CD14-positive monocyte (primary cell): ENCODE measurements at regions not wholly inside any gene's neighbourhood (a gene's known extent, or its start where the extent isn't known, plus 50 kb on each side); places are given as distances from the start of the nearest gene placed in this dataset.

Experiments used
- DNase-seq, 3 donors: peaks; one replicate each; pipeline ENCODE4 v3.0.0-alpha.2; 2011 to 2022
- H2AFZ ChIP-seq: 2 replicates; pipeline ENCODE4 v1.6.0; 2012; ENCODE audit warnings: mild to moderate bottlenecking, low read depth, low read length, inconsistent platforms; ENCODE audit not compliant: insufficient read depth, poor library complexity, severe bottlenecking
- H3K27ac ChIP-seq, 2 donors: 1 replicate in 1 of 2; 2 replicates in 1 of 2; pipeline ENCODE4 v1.5.1; 2012 to 2013; ENCODE audit warnings: low read length in 2 of 2, control low read depth in 1 of 2, inconsistent platforms in 1 of 2, low read depth in 1 of 2, mild to moderate bottlenecking in 1 of 2
- H3K27me3 ChIP-seq, 2 donors: one replicate each; pipeline versions ENCODE4 v1.6.0 to v1.6.1; 2011 to 2013; ENCODE audit warnings: low read length in 2 of 2; ENCODE audit not compliant: control insufficient read depth in 2 of 2, insufficient read depth in 2 of 2
- H3K36me3 ChIP-seq, 2 donors: replicated peaks in 1 of 2; 1 replicate in 1 of 2; 2 replicates in 1 of 2; pipeline versions ENCODE4 v1.5.1 to v1.6.1; 2012 to 2013; ENCODE audit warnings: low read length in 2 of 2, control low read depth in 1 of 2, inconsistent platforms in 1 of 2, mild to moderate bottlenecking in 1 of 2; ENCODE audit not compliant: insufficient read depth in 2 of 2, control insufficient read depth in 1 of 2
- H3K4me1 ChIP-seq, 2 donors: 1 replicate in 1 of 2; 2 replicates in 1 of 2; pipeline versions ENCODE4 v1.5.1 to v1.6.1; 2012 to 2013; ENCODE audit warnings: low read length in 2 of 2, control low read depth in 1 of 2, inconsistent platforms in 1 of 2, mild to moderate bottlenecking in 1 of 2, moderate library complexity in 1 of 2; ENCODE audit not compliant: insufficient read depth in 2 of 2, control insufficient read depth in 1 of 2
- H3K4me2 ChIP-seq: replicated peaks from 2 replicates; pipeline ENCODE3; 2012; ENCODE audit warnings: low read length, moderate library complexity, mild to moderate bottlenecking; ENCODE audit not compliant: poor library complexity, severe bottlenecking; ENCODE audit errors: extremely low read depth
- H3K4me3 ChIP-seq, 3 experiments: fragments of 200-600 bp in 1 of 3; sonication (generic) in 1 of 3; replicated peaks in 1 of 3; 1 replicate in 2 of 3; 2 replicates in 1 of 3; pipeline ENCODE4 v1.5.1; 2011 to 2013; ENCODE audit warnings: low read length in 3 of 3, mild to moderate bottlenecking in 3 of 3, control low read depth in 2 of 3, low read depth in 2 of 3, inconsistent platforms in 1 of 3, moderate library complexity in 1 of 3
- H3K79me2 ChIP-seq: 2 replicates; pipeline ENCODE4 v1.6.0; 2012; ENCODE audit warnings: mild to moderate bottlenecking, control low read depth, inconsistent platforms, low read length, moderate library complexity; ENCODE audit not compliant: insufficient read depth
- H3K9ac ChIP-seq: 2 replicates; pipeline ENCODE4 v1.6.0; 2017; ENCODE audit warnings: low read length, mild to moderate bottlenecking; ENCODE audit not compliant: insufficient read depth, poor library complexity, severe bottlenecking
- H3K9me3 ChIP-seq, 2 donors: replicated peaks in 1 of 2; 1 replicate in 1 of 2; 2 replicates in 1 of 2; pipeline versions ENCODE4 v1.5.1 to v1.6.1; 2012 to 2013; ENCODE audit warnings: low read length in 2 of 2, control low read depth in 1 of 2; ENCODE audit not compliant: control insufficient read depth in 1 of 2, insufficient read depth in 1 of 2
- H4K20me1 ChIP-seq: 2 replicates; pipeline ENCODE4 v1.6.0; 2012; ENCODE audit warnings: mild to moderate bottlenecking, low read length, control low read depth, moderate library complexity; ENCODE audit not compliant: insufficient read depth
- H3K27ac Mint-ChIP-seq, 7 donors: one replicate each; pipeline ENCODE4 v1.8.0; 2020; ENCODE audit warnings: mild to moderate bottlenecking in 7 of 7, mixed read lengths in 7 of 7, moderate library complexity in 6 of 7, inconsistent platforms in 2 of 7
- H3K27me3 Mint-ChIP-seq, 3 donors: one replicate each; pipeline ENCODE4 v1.8.0; 2021 to 2022; ENCODE audit warnings: low read depth in 3 of 3, mild to moderate bottlenecking in 3 of 3, mixed read lengths in 3 of 3, moderate library complexity in 3 of 3, inconsistent platforms in 1 of 3
- H3K36me3 Mint-ChIP-seq, 2 donors: one replicate each; pipeline ENCODE4 v1.8.0; 2020; ENCODE audit warnings: mixed read lengths in 2 of 2, inconsistent platforms in 1 of 2, mild to moderate bottlenecking in 1 of 2
- H3K4me1 Mint-ChIP-seq: one replicate; pipeline ENCODE4 v1.8.0; 2020; ENCODE audit warnings: mild to moderate bottlenecking, mixed read lengths
- H3K4me3 Mint-ChIP-seq, 2 donors: one replicate each; pipeline ENCODE4 v1.8.0; 2020; ENCODE audit warnings: mild to moderate bottlenecking in 2 of 2, mixed read lengths in 2 of 2, moderate library complexity in 1 of 2
- H3K9me3 Mint-ChIP-seq, 7 donors: one replicate each; pipeline ENCODE4 v1.8.0; 2020 to 2022; ENCODE audit warnings: mixed read lengths in 7 of 7, mild to moderate bottlenecking in 6 of 7, moderate library complexity in 6 of 7, inconsistent platforms in 2 of 7
- CTCF ChIP-seq: fragments of 200-600 bp; IDR thresholded peaks from one replicate; pipeline ENCODE4 v1.8.0; 2022; ENCODE audit warnings: antibody characterized with exemption, mild to moderate bottlenecking
- WGBS: methylation state at CpG from one replicate; pipeline ENCODE4 v1.1.5; 2013; ENCODE audit warnings: missing lambda C conversion rate; ENCODE audit not compliant: insufficient coverage; 5-methylcytosine and 5-hydroxymethylcytosine counted together
- intact Hi-C, 2 donors: fragments of 100-400 bp; cut with micrococcal nuclease; formaldehyde crosslinking; loops; one replicate each; pipeline versions ENCODE4 v1.15.0 to v1.15.1; 2023

- H3K27me3 Mint-ChIP-seq, result peaks cover 0 to 3% (median 0%) of the 10 kb centered on the region in 3 donors
- no peaks in the 10 kb centered on the region for H3K4me1 Mint-ChIP-seq
- Histone ChIP-seq H3K79me2 (no peaks in the 10 kb centered on the region), H3K9ac (no peak overlapping the region), H3K4me2 (no peak overlapping the region), H3K27me3 (no peaks in the 10 kb centered on the region), H2AFZ (no peak overlapping the region), H3K27ac (no peak overlapping the region), H3K4me1 (no peaks in the 10 kb centered on the region), H3K9me3 (no peaks in the 10 kb centered on the region), H4K20me1 (no peaks in the 10 kb centered on the region), H3K4me3 (no peak overlapping the region), H3K36me3 (no peaks in the 10 kb centered on the region)
- H3K9me3 Mint-ChIP-seq, result peaks cover 0 to 7% (median 4%) of the 10 kb centered on the region in 7 donors
- H3K4me3 Mint-ChIP-seq, result no peak overlapping the region
- no peak overlapping the region for H3K27ac Mint-ChIP-seq
- WGBS, result 80% methylated on average over 4 of the region's 4 CpGs
- no peak for TF ChIP-seq CTCF
- no peaks in the 10 kb centered on the region for H3K36me3 Mint-ChIP-seq
- no peak for DNase-seq
- intact Hi-C loops, result no loop called here
Observed at GRCh38 chr2:219857751-219858150, 230.3 kb downstream of the SLC4A3 start.

- Mint-ChIP-seq H3K4me1 (no peaks in the 10 kb centered on the region), H3K4me3 (no peak overlapping the region), H3K9me3 (peaks cover 0 to 7% (median 1%) of the 10 kb centered on the region in 7 donors), H3K36me3 (no peaks in the 10 kb centered on the region), H3K27me3 (peaks cover 0 to 3% (median 0%) of the 10 kb centered on the region in 3 donors), H3K27ac (no peak overlapping the region)
- no peaks in the 10 kb centered on the region for H3K36me3 ChIP-seq
- H3K4me1 ChIP-seq, result no peaks in the 10 kb centered on the region
- intact Hi-C loops, result no loop called here
- H3K79me2 ChIP-seq, result no peaks in the 10 kb centered on the region
- no peak overlapping the region for H2AFZ ChIP-seq
- WGBS, result 87% methylated on average over 3 of the region's 3 CpGs
- no peak for DNase-seq
- TF ChIP-seq CTCF, result no peak
- H3K4me2 ChIP-seq, result no peak overlapping the region
- H3K9me3 ChIP-seq, result no peaks in the 10 kb centered on the region
- no peak overlapping the region for H3K4me3 ChIP-seq
- H3K9ac ChIP-seq, result no peak overlapping the region
- no peaks in the 10 kb centered on the region for H3K27me3 ChIP-seq
- no peak overlapping the region for H3K27ac ChIP-seq
- no peaks in the 10 kb centered on the region for H4K20me1 ChIP-seq
Observed at GRCh38 chr2:219861307-219861706, 233.9 kb downstream of the SLC4A3 start.
